ENCODE measurements at regions not wholly inside any gene's neighbourhood (a gene's known extent, or its start where the extent isn't known, plus 50 kb on each side); places are given as distances from the start of the nearest gene placed in this dataset.

DNA sequence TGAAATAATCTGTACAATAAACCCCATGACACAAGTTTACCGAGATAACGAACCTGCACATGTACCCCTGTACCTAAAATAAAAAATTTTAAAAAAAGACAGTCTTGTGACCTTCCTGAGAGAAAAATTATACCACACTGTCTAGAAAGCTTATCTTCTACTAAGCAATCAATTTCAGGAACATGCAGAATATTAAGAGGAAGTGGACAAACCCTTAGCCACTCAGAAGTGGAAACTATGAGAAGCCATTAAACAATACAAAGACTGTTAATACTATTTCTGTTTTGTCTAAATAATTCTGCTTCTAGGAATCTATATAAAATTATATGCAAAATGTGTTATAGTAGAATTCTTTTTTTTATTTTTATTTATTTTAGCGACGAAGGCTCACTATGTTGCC lies 93.9 kb downstream of the ADAMTS1 start:
- TF ChIP-seq, protein P1, sequence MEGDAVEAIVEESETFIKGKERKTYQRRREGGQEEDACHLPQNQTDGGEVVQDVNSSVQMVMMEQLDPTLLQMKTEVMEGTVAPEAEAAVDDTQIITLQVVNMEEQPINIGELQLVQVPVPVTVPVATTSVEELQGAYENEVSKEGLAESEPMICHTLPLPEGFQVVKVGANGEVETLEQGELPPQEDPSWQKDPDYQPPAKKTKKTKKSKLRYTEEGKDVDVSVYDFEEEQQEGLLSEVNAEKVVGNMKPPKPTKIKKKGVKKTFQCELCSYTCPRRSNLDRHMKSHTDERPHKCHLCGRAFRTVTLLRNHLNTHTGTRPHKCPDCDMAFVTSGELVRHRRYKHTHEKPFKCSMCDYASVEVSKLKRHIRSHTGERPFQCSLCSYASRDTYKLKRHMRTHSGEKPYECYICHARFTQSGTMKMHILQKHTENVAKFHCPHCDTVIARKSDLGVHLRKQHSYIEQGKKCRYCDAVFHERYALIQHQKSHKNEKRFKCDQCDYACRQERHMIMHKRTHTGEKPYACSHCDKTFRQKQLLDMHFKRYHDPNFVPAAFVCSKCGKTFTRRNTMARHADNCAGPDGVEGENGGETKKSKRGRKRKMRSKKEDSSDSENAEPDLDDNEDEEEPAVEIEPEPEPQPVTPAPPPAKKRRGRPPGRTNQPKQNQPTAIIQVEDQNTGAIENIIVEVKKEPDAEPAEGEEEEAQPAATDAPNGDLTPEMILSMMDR (IDR thresholded peaks at IDR 0.05; ENCODE audit: low read depth, low read length, poor library complexity, severe bottlenecking): no peak
- no peak for TF ChIP-seq EZH2phosphoT487 (IDR thresholded peaks at IDR 0.05; ENCODE audit: borderline replicate concordance, low read length)
